Esophagus squamous epithelium (tissue), 5 donors: ENCODE measurements at regions not wholly inside any gene's neighbourhood (a gene's known extent, or its start where the extent isn't known, plus 50 kb on each side); places are given as distances from the start of the nearest gene placed in this dataset.
A peak's percentile ranks its signal among the peaks of the same experiment; 100 is the strongest.

Experiments used
- DNase-seq: peaks from one replicate; lab custom pipeline; 2025; lab: John Stamatoyannopoulos, UW
- H3K27ac ChIP-seq, 4 donors: fragments of 200-600 bp; sonication (generic); one replicate each; pipeline ENCODE4 v1.5.1; 2016 to 2019; ENCODE audit warnings: mild to moderate bottlenecking in 1 of 4
- H3K27me3 ChIP-seq, 4 donors: fragments of 200-600 bp; sonication (generic); 1 replicate in 3 of 4; 2 replicates in 1 of 4; pipeline versions ENCODE4 v1.5.1 to v1.6.0; 2017 to 2021; ENCODE audit warnings: antibody characterized with exemption in 1 of 4
- H3K36me3 ChIP-seq, 3 donors: fragments of 200-600 bp; sonication (generic); one replicate each; pipeline ENCODE4 v1.5.1; 2016 to 2019
- H3K4me1 ChIP-seq, 3 donors: fragments of 200-600 bp; sonication (generic); one replicate each; pipeline ENCODE4 v1.5.1; 2017 to 2019
- H3K4me3 ChIP-seq, 4 donors: fragments of 200-600 bp; sonication (generic); 1 replicate in 3 of 4; 2 replicates in 1 of 4; pipeline ENCODE4 v1.5.1; 2016 to 2019; ENCODE audit warnings: mild to moderate bottlenecking in 2 of 4, moderate library complexity in 1 of 4
- H3K9me3 ChIP-seq, 3 donors: fragments of 200-600 bp; sonication (generic); one replicate each; pipeline ENCODE4 v1.5.1; 2016 to 2019
- POLR2A ChIP-seq, 4 donors: fragments of 450-650 bp; IDR thresholded peaks; one replicate each; pipeline ENCODE4 v1.6.1; 2017; ENCODE audit warnings: antibody characterized with exemption in 4 of 4, mild to moderate bottlenecking in 4 of 4, moderate library complexity in 3 of 4
- whole genome bisulfite sequencing, 2 donors: methylation state at CpG; one replicate each; pipeline ENCODE4 v1.1.5; 2018; 5-methylcytosine and 5-hydroxymethylcytosine counted together
- intact Hi-C: fragments of 100-400 bp; cut with DNase I; formaldehyde crosslinking; loops from one replicate; pipeline ENCODE4 v1.15.0; 2022
- TF ChIP-seq, protein P1 (sequence below), 6 experiments: fragments of 450-650 bp in 4 of 6; fragments of 200-600 bp in 2 of 6; sonication (generic) in 2 of 6; IDR thresholded peaks; one replicate each; pipeline ENCODE4 v1.5.1; 2016 to 2019; ENCODE audit warnings: antibody characterized with exemption in 6 of 6, mild to moderate bottlenecking in 4 of 6, moderate library complexity in 4 of 6
- donor health status: DM: yes; HTN: yes; CAD: no.

DNA sequence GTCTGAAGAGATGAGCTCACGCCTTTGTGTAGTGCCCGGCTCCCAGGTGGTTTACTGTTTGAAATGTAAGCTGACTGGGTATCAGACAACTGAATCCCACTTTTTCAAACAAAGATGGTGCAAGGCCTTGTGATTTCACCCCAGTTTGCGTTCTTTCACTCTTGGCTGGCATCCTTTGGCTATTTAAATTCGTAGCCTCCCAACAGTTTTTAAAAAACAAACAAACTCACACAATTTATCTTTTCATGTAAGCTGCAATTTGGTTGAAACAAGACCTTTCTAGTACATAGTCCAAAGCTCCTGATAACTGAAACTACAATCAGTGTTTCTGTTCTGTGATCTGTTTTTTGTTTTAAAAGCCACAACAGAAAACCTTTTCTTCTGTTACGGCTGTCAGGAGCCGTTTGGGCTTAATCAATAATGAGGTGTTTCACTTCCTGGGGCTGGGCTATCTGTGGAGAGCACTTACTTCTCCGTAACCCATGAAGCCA is 65.1 kb upstream of the NPAS1 start:
- intact Hi-C loops, result no loop called here
- DNase-seq, result no peak
- Histone ChIP-seq H3K9me3 (no peaks in the 10 kb centered on the region), H3K36me3 (peaks cover 0 to 17% (median 0%) of the 10 kb centered on the region in 3 donors), H3K27ac (peak overlapping the region in 3 of 4 donors; percentile 1 to 68 (median 53)), H3K27me3 (no peaks in the 10 kb centered on the region), H3K4me1 (peaks cover 24 to 79% (median 35%) of the 10 kb centered on the region in 3 donors), H3K4me3 (peak overlapping the region in 1 of 4 donors; percentile 31)
- no peak for TF ChIP-seq POLR2A (IDR thresholded peaks at IDR 0.05)
- TF ChIP-seq, protein P1, sequence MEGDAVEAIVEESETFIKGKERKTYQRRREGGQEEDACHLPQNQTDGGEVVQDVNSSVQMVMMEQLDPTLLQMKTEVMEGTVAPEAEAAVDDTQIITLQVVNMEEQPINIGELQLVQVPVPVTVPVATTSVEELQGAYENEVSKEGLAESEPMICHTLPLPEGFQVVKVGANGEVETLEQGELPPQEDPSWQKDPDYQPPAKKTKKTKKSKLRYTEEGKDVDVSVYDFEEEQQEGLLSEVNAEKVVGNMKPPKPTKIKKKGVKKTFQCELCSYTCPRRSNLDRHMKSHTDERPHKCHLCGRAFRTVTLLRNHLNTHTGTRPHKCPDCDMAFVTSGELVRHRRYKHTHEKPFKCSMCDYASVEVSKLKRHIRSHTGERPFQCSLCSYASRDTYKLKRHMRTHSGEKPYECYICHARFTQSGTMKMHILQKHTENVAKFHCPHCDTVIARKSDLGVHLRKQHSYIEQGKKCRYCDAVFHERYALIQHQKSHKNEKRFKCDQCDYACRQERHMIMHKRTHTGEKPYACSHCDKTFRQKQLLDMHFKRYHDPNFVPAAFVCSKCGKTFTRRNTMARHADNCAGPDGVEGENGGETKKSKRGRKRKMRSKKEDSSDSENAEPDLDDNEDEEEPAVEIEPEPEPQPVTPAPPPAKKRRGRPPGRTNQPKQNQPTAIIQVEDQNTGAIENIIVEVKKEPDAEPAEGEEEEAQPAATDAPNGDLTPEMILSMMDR (IDR thresholded peaks at IDR 0.05), result no peak
- 73 to 74% methylated on average over 7 of the region's 7 CpGs for WGBS, 2 donors

DNA sequence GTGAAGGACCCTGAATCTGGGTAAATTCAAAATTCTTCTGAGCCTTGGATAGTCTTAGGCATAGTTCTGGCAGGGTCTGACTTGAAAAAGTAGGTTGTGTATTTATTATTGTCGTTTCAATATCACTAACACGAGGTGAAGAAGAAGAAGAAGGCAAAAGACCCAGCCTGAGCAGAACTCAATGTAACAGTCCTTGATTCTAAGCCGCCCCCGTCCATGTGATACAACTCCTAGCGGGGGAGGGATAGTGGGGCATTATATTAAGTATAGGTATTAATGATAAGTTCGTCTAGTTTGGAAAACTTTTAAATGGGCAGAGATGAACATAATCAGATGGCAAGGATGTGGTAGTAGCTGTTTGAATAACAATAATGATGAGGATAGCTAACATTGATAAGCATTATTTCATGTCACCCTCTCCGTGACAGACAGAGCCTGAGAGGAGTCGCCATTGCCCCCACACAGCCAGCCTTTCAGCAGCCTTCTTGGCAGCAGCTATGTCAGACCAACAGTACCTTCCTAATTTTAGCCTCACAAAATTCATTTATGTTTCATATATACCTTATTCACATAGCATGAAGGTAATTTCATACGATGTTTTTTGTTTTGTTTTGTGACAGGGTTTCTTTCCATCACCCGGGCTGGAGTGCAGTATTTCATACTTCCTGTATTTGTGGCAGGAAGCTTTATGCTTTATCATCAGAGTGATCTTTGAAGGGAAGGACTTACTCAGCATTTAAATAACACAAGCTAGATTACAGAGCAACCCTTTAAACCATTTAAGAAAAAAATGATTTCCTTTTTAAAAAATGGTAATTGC is 64.4 kb upstream of the NPAS1 start:
- no peak for DNase-seq
- intact Hi-C loops, result no loop called here
- H3K36me3 ChIP-seq, result peaks cover 0 to 17% (median 0%) of the 10 kb centered on the region in 3 donors
- WGBS, 2 donors, result 54 to 55% methylated on average over 10 of the region's 10 CpGs
- H3K4me1 ChIP-seq, result peaks cover 24 to 72% (median 31%) of the 10 kb centered on the region in 3 donors
- peak overlapping the region in 1 of 4 donors; percentile 31 for H3K4me3 ChIP-seq
- no peak for TF ChIP-seq POLR2A (IDR thresholded peaks at IDR 0.05)
- TF ChIP-seq, protein P1 (IDR thresholded peaks at IDR 0.05), result no peak
- peak overlapping the region in 3 of 4 donors; percentile 1 to 68 (median 53) for H3K27ac ChIP-seq
- no peaks in the 10 kb centered on the region for H3K27me3 ChIP-seq
- H3K9me3 ChIP-seq, result no peaks in the 10 kb centered on the region

DNA sequence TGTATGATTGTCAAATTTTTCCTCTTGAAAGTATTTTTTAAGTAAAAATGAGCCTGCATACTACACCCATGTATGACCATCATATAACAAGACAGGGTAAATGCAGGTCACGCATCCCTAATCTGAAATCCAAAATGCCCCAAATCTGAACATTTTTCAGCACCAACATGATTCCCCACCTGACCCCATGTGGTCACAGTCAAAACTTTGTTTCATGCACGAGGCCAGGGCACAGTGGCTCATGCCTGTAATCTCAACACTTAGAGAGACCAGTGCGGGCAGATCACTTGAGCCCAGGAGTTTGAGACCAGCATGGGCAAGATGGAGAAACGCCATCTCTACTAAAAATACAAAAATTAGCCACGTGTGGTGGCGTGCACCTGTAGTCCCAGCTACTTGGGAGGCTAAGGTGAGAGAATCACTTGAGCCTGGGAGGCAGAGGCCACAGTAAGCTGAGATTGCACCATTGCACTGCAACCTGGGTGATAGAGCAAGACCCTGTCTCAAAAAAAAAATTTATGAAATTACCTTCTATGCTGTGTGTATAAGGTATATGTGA is 63.7 kb upstream of the NPAS1 start:
- 86 to 90% methylated on average over 5 to 6 of the region's 6 CpGs for WGBS, 2 donors
- intact Hi-C loops, result no loop called here
- H3K27ac ChIP-seq, result peak overlapping the region in 2 of 4 donors; percentile 16 to 68
- H3K36me3 ChIP-seq, result peaks cover 0 to 17% (median 0%) of the 10 kb centered on the region in 3 donors
- no peak for TF ChIP-seq POLR2A (IDR thresholded peaks at IDR 0.05)
- TF ChIP-seq, protein P1 (IDR thresholded peaks at IDR 0.05), result no peak
- no peaks in the 10 kb centered on the region for H3K27me3 ChIP-seq
- no peaks in the 10 kb centered on the region for H3K9me3 ChIP-seq
- H3K4me1 ChIP-seq, result peaks cover 18 to 65% (median 24%) of the 10 kb centered on the region in 3 donors
- DNase-seq, result no peak
- H3K4me3 ChIP-seq, result no peak overlapping the region

DNA sequence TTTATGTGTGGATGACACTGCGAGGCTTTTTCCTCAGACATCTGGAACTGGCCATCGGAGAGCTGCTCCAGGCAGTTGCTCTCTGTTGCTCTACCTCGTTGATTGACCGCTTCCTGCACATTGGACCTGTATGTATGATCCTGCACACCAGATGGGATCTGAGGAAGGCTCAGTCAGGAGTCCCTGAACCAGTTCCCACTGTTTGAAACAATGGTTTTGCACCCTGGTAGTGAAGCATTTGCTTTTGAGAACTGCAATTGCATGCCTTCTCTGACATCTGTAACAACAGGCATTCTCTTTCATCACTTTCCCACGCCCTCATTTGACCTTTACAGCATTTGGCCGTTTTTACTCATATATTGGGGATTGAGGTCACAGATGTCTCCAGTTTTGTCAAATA is 61.1 kb upstream of the NPAS1 start:
- WGBS, 2 donors, result 67 to 85% methylated on average over 6 of the region's 6 CpGs
- Histone ChIP-seq H3K27me3 (no peaks in the 10 kb centered on the region), H3K36me3 (peaks cover 0 to 7% (median 0%) of the 10 kb centered on the region in 3 donors), H3K9me3 (no peaks in the 10 kb centered on the region), H3K4me3 (no peak overlapping the region), H3K27ac (no peak overlapping the region), H3K4me1 (peaks cover 2 to 59% (median 9%) of the 10 kb centered on the region in 3 donors)
- intact Hi-C loops, result no loop called here
- TF ChIP-seq, protein P1 (IDR thresholded peaks at IDR 0.05), result no peak
- no peak for TF ChIP-seq POLR2A (IDR thresholded peaks at IDR 0.05)
- no peak for DNase-seq
